Activated CD4-positive, alpha-beta memory T cell treated with anti-CD3 and anti-CD28 coated beads, Interleukin-2, amount 10 ng/mL, durations not matched to agents 7 days and 5 days (primary cell): ENCODE measurements at regions not wholly inside any gene's neighbourhood (a gene's known extent, or its start where the extent isn't known, plus 50 kb on each side); places are given as distances from the start of the nearest gene placed in this dataset.

Source experiments
- CTCF ChIA-PET: fragments of 350-600 bp; sonication (Branson Sonifier 250); formaldehyde crosslinking; loops from one replicate; lab custom pipeline; 2021; ENCODE audit warnings: antibody characterized with exemption, inconsistent platforms; lab: Charles Lee
- POLR2A ChIA-PET: fragments of 350-600 bp; sonication (Branson Sonifier 250); formaldehyde crosslinking; loops from one replicate; lab custom pipeline; 2021; ENCODE audit warnings: antibody characterized with exemption; lab: Charles Lee
- DNase-seq: peaks from one replicate; pipeline ENCODE4 v3.0.0-alpha.2; 2020
- H3K27ac Mint-ChIP-seq: one replicate; pipeline ENCODE4 v1.8.0; 2021; ENCODE audit warnings: mild to moderate bottlenecking, mixed read lengths
- H3K27me3 Mint-ChIP-seq: one replicate; pipeline ENCODE4 v1.8.0; 2021; ENCODE audit warnings: mixed read lengths
- H3K36me3 Mint-ChIP-seq: one replicate; pipeline ENCODE4 v1.8.0; 2021; ENCODE audit warnings: low read depth, mixed read lengths
- H3K4me1 Mint-ChIP-seq: one replicate; pipeline ENCODE4 v1.8.0; 2021; ENCODE audit warnings: mixed read lengths
- H3K4me3 Mint-ChIP-seq: one replicate; pipeline ENCODE4 v1.8.0; 2021; ENCODE audit warnings: mild to moderate bottlenecking, mixed read lengths
- H3K9me3 Mint-ChIP-seq: one replicate; pipeline ENCODE4 v1.8.0; 2021; ENCODE audit warnings: mixed read lengths

DNA sequence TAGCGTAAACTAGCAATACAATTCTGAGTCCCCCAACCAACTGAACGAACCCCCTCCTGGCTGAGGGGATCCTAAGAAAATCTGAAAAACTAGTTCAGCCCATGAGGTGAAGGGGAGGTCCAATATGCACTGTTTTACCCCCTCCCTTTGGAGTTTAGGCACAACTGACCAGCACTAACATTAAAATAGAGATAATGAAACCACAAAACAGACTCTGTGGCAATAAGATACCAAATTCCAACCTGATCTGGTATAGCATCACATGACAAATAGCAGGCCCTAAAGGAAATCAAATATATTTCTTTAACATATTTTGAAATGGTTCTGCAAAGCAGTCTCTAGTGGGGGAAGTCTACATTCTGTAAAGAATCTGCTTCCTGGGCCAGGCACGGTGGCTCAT lies 522.5 kb downstream of the TYW1 start:
- Mint-ChIP-seq H3K27ac (no peak overlapping the region), H3K4me1 (no peaks in the 10 kb centered on the region), H3K27me3 (no peaks in the 10 kb centered on the region), H3K9me3 (peaks cover 3% of the 10 kb centered on the region), H3K36me3 (no peaks in the 10 kb centered on the region), H3K4me3 (no peak overlapping the region)
- ChIA-PET CTCF (no interaction called here), POLR2A (no interaction called here)
- no peak for DNase-seq

DNA sequence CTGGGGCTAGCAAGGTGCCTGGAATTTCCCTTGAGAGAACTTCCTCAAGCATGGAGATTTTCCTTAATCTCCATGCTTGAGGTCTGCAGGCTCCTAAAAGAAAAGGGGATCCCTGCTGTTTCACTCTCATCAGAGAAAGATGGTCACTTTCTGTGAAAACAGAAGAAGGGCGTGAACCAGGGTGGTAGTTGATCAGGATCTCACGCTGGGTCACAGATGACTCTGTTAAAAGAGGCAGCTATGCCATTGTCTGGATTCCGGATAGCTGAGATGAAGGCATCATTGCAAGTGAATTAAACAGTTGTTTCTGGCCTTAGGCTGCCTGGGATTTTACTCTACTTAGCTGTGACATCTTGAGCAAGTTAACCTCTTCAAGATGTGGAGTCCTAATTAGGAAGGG lies 525.9 kb downstream of the TYW1 start:
- no peaks in the 10 kb centered on the region for H3K27me3 Mint-ChIP-seq
- H3K9me3 Mint-ChIP-seq = peaks cover 3% of the 10 kb centered on the region
- no peaks in the 10 kb centered on the region for H3K36me3 Mint-ChIP-seq
- CTCF ChIA-PET = no interaction called here
- H3K4me3 Mint-ChIP-seq = no peak overlapping the region
- H3K27ac Mint-ChIP-seq = no peak overlapping the region
- no peak for DNase-seq
- POLR2A ChIA-PET = no interaction called here
- no peaks in the 10 kb centered on the region for H3K4me1 Mint-ChIP-seq

DNA sequence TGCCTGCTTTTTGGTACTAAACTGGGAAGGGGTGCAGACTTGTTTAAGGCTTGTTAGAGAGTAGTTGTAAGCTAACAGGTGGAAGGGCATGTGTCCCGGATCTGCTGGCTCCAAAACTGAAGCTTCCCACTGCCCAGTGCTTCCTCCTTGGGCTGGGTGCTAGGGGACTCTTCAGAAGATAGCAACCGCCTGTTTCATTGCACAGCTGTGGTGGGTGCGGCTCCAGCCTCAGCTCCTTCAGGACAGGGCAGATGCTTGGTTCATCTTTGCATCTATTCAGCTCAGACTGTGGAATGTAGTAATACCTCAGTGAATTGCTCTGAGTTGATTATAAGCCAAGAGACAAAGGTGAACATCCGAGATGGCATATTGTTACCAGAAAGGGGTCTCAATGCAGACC lies 527.1 kb downstream of the TYW1 start:
- no peak for DNase-seq
- ChIA-PET POLR2A (no interaction called here), CTCF (no interaction called here)
- Mint-ChIP-seq H3K4me3 (no peak overlapping the region), H3K4me1 (no peaks in the 10 kb centered on the region), H3K9me3 (peaks cover 4% of the 10 kb centered on the region), H3K36me3 (no peaks in the 10 kb centered on the region), H3K27me3 (no peaks in the 10 kb centered on the region), H3K27ac (no peak overlapping the region)

DNA sequence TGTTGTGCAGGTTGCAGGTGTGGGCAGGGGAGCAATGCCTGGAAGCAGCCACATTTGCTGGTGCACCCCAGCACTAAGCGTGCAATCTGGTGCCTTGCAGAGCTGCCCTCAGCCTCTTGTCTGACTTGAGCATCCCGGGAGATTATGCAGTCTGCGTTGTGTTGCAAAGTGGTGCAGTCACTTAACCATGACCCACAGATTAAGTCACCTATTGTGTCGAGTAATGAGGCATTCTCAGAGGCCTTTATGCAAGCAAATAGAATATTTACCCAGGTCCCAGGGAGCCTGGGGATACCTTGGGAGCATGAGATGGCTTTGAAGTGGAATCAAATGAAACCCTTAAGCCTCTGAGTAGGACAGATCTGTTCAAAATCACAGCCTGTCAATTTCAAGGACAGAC lies 529.0 kb downstream of the TYW1 start:
- Mint-ChIP-seq H3K36me3 (no peaks in the 10 kb centered on the region), H3K4me3 (no peak overlapping the region), H3K27me3 (no peaks in the 10 kb centered on the region), H3K9me3 (peaks cover 4% of the 10 kb centered on the region), H3K4me1 (no peaks in the 10 kb centered on the region), H3K27ac (no peak overlapping the region)
- POLR2A ChIA-PET = no interaction called here
- CTCF ChIA-PET = no interaction called here
- DNase-seq = no peak

DNA sequence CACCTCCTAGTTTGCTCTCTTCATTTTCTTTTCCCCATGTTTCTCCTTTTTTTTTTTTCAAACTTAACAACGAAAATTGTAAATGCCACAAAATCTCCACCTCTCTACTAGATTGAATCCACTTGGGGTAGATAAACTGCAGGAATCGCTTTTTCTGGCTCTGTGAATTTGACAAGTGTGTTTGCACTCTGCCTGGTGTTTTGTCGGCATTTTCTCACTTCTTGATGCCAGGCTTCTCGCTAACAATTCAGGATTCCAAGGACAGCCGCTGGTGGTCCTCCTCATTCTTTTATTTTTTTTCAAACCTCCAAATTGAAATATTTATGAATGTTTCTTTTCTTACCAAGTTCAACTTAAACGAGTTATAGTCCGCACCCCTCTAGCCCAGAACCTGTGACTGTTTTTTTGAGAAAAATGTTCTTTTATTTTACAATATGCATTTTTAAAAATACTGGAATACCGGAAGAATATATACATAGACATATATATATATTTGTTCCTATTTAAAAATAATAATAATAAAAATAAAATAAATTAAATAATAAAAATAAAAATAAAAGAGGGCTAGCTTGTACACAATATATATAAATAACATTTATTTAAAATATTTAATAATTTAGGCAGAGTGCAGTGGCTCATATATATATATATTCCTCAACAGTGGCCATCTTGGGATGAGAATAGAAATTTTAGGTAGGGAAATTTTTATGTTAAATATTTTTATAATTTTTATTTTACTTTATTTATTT lies 538.8 kb downstream of the TYW1 start:
- Mint-ChIP-seq H3K4me1 (no peaks in the 10 kb centered on the region), H3K9me3 (peaks cover 2% of the 10 kb centered on the region), H3K36me3 (no peaks in the 10 kb centered on the region), H3K4me3 (no peak overlapping the region), H3K27ac (no peak overlapping the region), H3K27me3 (no peaks in the 10 kb centered on the region)
- CTCF ChIA-PET = no interaction called here
- DNase-seq = no peak
- POLR2A ChIA-PET = no interaction called here

DNA sequence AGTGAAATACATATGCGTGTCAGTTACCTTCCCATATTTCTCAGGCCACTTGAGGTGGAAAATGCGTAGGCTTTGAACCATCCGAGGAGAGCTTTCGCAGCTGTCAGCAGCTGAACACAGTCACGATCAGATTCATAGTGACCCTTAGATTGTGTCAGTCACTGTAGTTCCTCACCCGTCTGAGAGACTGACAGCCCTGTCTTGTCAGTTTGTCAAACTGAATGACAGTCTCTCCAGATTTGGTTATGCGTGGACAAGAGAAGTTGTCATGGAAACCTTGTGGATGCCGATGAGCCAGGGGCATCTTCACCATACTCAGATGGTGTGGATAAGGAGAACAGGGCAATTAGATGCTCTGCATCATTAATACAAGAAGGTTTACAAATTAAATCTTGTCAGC lies 546.3 kb downstream of the TYW1 start:
- Mint-ChIP-seq H3K4me1 (no peaks in the 10 kb centered on the region), H3K27me3 (no peaks in the 10 kb centered on the region), H3K9me3 (peaks cover 10% of the 10 kb centered on the region), H3K4me3 (no peak overlapping the region), H3K36me3 (no peaks in the 10 kb centered on the region), H3K27ac (no peak overlapping the region)
- ChIA-PET POLR2A (no interaction called here), CTCF (no interaction called here)
- DNase-seq = no peak

DNA sequence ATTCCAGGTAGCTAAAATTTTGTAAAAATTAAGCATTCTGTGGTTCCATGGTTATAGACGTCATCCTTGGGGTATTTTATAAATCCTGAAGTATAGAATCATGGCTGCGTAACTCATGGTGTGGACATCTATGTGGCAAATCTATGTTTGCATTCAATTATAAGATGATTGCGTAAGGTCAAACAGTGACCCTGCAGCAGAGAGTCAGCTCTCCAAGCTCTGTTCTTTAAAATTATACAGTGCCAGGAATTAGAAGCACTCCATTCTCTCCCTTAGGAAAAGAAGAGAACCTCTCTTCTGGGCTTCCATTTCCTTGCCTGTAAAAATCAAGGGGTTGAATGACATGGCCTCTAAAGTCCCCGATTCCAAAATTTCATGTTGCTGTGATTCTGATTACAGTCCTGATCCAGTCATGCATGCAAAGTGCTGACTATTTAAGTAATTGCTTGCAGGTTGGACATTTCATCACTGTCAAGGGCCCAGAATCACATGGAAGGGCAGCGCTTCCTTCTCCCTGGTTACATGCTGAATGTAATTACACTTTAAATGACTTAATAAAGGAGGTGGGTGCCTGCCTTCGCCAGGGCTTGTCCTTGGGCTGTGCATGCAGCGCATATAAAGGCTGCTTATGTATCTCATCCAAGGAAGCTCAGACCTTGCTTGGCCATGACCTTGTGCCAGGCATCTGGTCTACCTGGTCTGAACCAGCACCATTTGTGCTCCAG lies 550.7 kb downstream of the TYW1 start:
- H3K4me3 Mint-ChIP-seq = no peak overlapping the region
- H3K36me3 Mint-ChIP-seq = no peaks in the 10 kb centered on the region
- H3K27ac Mint-ChIP-seq = no peak overlapping the region
- CTCF ChIA-PET = no interaction called here
- peaks cover 7% of the 10 kb centered on the region for H3K9me3 Mint-ChIP-seq
- H3K27me3 Mint-ChIP-seq = no peaks in the 10 kb centered on the region
- POLR2A ChIA-PET = no interaction called here
- DNase-seq = no peak
- H3K4me1 Mint-ChIP-seq = no peaks in the 10 kb centered on the region

DNA sequence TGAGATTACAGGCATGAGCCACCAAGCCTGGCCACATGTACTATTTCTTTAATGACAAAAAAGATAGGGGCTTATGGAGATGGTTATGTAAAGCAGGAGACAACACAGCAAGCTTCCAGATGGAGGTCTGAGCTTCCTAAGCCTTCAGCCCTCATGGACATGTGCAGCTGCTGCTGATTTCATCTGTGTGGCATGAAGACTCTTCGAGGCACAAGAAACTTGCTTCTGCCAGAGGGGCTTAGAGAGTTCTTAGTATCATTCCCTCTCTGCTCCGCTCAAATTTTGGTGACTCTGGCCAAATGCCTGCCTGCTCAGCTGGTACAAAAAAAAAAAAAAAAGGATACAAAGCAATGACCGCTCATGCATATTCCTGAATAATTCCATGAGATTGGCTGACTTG lies 552.5 kb downstream of the TYW1 start:
- H3K27ac Mint-ChIP-seq = no peak overlapping the region
- CTCF ChIA-PET = no interaction called here
- no peaks in the 10 kb centered on the region for H3K4me1 Mint-ChIP-seq
- no peaks in the 10 kb centered on the region for H3K36me3 Mint-ChIP-seq
- peaks cover 7% of the 10 kb centered on the region for H3K9me3 Mint-ChIP-seq
- H3K27me3 Mint-ChIP-seq = no peaks in the 10 kb centered on the region
- DNase-seq = no peak
- H3K4me3 Mint-ChIP-seq = no peak overlapping the region
- POLR2A ChIA-PET = no interaction called here

DNA sequence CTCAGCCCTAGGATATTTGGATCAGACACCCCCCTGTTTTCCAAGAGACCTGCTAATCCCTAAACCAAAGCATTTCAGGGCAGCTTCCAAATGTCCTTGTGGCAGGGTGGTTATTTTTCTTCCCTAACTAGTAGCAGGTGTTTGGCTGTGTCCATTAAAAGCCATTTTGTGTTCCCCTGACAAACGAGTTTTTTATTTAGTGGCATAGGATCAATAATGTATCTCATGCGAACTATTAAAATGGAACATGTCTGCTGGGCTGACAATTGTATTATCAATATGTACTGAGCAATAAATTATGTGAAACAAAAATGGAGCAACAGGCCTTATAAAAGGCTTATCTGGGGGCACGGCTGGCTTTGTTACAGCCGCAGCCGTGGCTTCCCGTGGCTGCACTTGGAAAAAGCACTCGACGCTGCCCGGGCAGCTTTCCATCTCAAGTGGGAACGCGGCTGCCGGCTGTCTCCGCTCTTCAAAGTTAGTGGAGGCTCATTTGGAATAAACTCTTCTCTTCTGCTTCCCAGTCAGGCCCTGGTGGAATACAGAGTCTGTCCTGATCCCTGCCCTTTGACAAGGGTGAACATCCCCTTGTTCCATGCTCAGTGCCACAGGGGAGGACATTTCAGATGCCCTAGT lies 554.3 kb downstream of the TYW1 start:
- Mint-ChIP-seq H3K4me3 (no peak overlapping the region), H3K4me1 (no peaks in the 10 kb centered on the region), H3K27ac (no peak overlapping the region), H3K36me3 (no peaks in the 10 kb centered on the region), H3K27me3 (no peaks in the 10 kb centered on the region), H3K9me3 (peaks cover 4% of the 10 kb centered on the region)
- DNase-seq = no peak
- ChIA-PET POLR2A (no interaction called here), CTCF (no interaction called here)

DNA sequence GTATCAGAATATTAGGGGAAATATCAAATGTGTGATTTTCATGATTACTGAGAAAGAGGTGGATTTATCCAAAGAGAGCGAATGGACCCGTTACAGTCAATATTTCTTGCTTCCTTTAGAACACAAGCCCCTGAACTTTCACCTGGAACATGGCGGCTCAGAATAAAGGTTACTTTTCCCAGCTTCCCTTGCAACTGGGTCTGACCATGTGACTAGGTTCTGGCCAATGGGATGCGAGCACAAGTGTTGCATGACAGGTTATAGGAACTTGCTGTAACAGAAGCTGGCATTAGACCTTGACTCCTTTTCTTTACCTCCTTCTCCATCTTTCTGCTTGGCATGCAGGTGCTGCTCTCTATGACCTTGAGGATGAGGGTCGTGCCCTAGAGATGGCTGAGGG lies 556.1 kb downstream of the TYW1 start:
- no peaks in the 10 kb centered on the region for H3K36me3 Mint-ChIP-seq
- CTCF ChIA-PET = no interaction called here
- POLR2A ChIA-PET = no interaction called here
- H3K4me1 Mint-ChIP-seq = no peaks in the 10 kb centered on the region
- H3K27ac Mint-ChIP-seq = no peak overlapping the region
- peaks cover under 1% of the 10 kb centered on the region for H3K9me3 Mint-ChIP-seq
- H3K4me3 Mint-ChIP-seq = no peak overlapping the region
- H3K27me3 Mint-ChIP-seq = no peaks in the 10 kb centered on the region
- DNase-seq = no peak

DNA sequence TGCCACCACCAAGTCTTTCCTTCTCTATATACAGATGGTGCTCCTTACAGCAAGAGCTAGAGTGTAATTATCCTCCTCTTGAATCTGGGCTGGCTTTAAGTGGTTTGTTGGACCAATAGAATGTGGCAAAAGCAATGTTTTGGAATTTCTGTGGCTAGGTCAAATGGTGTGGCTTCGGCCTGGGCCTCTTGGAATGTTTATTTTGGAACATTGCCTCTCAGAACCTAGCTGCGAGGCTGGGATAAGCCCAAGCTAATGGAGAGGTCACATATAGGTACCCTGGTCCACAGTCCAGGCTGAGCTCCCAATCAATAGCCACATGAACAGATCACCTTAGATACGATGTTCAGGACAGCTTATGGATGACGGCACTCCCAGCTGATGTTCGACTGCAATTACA lies 556.7 kb downstream of the TYW1 start:
- H3K27ac Mint-ChIP-seq = no peak overlapping the region
- H3K4me1 Mint-ChIP-seq = no peaks in the 10 kb centered on the region
- CTCF ChIA-PET = no interaction called here
- no peak overlapping the region for H3K4me3 Mint-ChIP-seq
- DNase-seq = no peak
- H3K9me3 Mint-ChIP-seq = no peaks in the 10 kb centered on the region
- POLR2A ChIA-PET = no interaction called here
- H3K36me3 Mint-ChIP-seq = no peaks in the 10 kb centered on the region
- no peaks in the 10 kb centered on the region for H3K27me3 Mint-ChIP-seq

DNA sequence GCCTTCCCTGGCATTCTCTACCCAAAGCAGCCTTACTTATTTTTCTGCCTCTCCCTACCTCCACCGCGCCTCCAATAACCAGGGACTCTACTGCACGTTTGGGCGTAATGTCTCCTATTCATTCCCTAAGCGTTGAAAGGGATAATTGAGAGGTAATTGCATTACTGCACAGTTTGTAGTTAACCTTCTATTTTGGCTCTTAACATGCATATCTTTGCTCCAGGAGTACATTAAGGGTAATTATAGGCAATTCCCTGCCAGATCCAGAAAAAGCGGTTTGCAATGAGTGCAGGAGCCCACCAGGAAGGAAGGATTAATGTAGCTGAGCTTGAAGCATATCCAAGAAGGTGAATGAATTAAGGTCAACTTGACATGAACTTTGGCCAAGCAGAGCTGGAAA lies 558.4 kb downstream of the TYW1 start:
- ChIA-PET CTCF (no interaction called here), POLR2A (no interaction called here)
- H3K4me3 Mint-ChIP-seq = no peak overlapping the region
- H3K4me1 Mint-ChIP-seq = no peaks in the 10 kb centered on the region
- H3K9me3 Mint-ChIP-seq = no peaks in the 10 kb centered on the region
- no peaks in the 10 kb centered on the region for H3K27me3 Mint-ChIP-seq
- no peaks in the 10 kb centered on the region for H3K36me3 Mint-ChIP-seq
- no peak for DNase-seq
- H3K27ac Mint-ChIP-seq = no peak overlapping the region

DNA sequence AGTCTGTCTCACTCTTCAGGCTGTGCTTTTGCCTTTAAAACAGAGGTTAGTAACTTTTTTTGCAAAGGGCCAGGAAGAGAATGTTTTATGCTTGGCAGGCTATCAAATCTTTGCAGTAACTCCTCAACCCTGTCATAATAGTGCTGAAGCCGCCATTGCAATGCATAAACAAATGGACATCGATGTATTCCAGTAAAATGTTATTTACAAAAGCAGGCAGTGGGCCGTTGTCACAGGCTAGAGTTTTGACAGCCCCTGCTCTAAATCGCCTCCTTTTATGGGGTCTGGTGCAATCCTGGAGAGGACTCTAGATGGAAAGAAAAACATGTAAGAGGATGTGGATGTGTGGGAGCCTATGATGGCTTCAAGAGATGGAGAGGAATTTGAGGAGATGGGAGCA lies 568.3 kb downstream of the TYW1 start:
- Mint-ChIP-seq H3K36me3 (no peaks in the 10 kb centered on the region), H3K27ac (no peak overlapping the region), H3K4me3 (no peak overlapping the region), H3K9me3 (peaks cover 16% of the 10 kb centered on the region), H3K27me3 (no peaks in the 10 kb centered on the region), H3K4me1 (no peaks in the 10 kb centered on the region)
- CTCF ChIA-PET = no interaction called here
- POLR2A ChIA-PET = no interaction called here
- DNase-seq = no peak

DNA sequence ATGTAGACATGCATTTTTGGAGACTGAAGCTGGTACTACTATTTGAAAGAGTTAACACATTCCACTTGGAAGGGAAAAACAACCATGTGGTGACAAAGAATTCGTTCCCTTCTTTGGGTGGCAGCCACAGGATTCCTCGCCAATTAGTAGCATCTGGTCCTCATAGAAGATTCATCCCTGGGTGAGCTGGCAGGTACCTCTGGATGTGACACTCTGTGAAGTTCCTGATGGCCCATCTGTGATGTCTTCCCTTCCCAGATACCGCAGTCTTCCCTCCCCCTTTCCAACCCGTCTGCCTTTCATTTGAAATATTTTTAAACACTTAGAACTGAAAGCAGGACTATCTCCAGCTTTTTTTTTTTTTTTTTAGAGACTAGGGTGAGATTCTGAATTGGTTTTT lies 569.5 kb downstream of the TYW1 start:
- Mint-ChIP-seq H3K27me3 (no peaks in the 10 kb centered on the region), H3K4me1 (no peaks in the 10 kb centered on the region), H3K27ac (no peak overlapping the region), H3K36me3 (no peaks in the 10 kb centered on the region), H3K4me3 (no peak overlapping the region), H3K9me3 (peaks cover 24% of the 10 kb centered on the region)
- POLR2A ChIA-PET = no interaction called here
- CTCF ChIA-PET = no interaction called here
- DNase-seq = no peak
